ENCODE measurements at regions not wholly inside any gene's neighbourhood (a gene's known extent, or its start where the extent isn't known, plus 50 kb on each side); places are given as distances from the start of the nearest gene placed in this dataset.

- TF ChIP-seq CTCF (IDR thresholded peaks at IDR 0.05) (no peak), POLR2A (IDR thresholded peaks at IDR 0.05) (no peak)
These were observed 174.9 kb upstream of the VEGFC start for GRCh38 chr4:176967586-176967985.
